ENCODE measurements at regions not wholly inside any gene's neighbourhood (a gene's known extent, or its start where the extent isn't known, plus 50 kb on each side); places are given as distances from the start of the nearest gene placed in this dataset.

- no peak for ATAC-seq
- no peaks in the 10 kb centered on the region for H3K4me1 Mint-ChIP-seq
- H3K36me3 Mint-ChIP-seq, result no peaks in the 10 kb centered on the region
- no peak overlapping the region for H3K27ac Mint-ChIP-seq
- no peak for DNase-seq (ENCODE audit: low spot score in 2 of 2)
- H3K9me3 Mint-ChIP-seq, result peaks cover 11% of the 10 kb centered on the region
- no peak overlapping the region for H3K4me3 Mint-ChIP-seq
These were observed 153.1 kb downstream of the SEMA6D start for GRCh38 chr15:47870300-47870955.

- Mint-ChIP-seq H3K4me3 (no peak overlapping the region), H3K9me3 (peaks cover 11% of the 10 kb centered on the region), H3K27ac (no peak overlapping the region), H3K36me3 (no peaks in the 10 kb centered on the region), H3K4me1 (no peaks in the 10 kb centered on the region)
- DNase-seq (ENCODE audit: low spot score in 2 of 2), result no peak
- no peak for ATAC-seq
These were observed 153.8 kb downstream of the SEMA6D start for GRCh38 chr15:47870956-47871625.

GRCh38 chr15:47872208-47872607 is 154.9 kb downstream of the SEMA6D start:
- Mint-ChIP-seq H3K27ac (no peak overlapping the region), H3K9me3 (peaks cover 11% of the 10 kb centered on the region), H3K4me1 (no peaks in the 10 kb centered on the region), H3K36me3 (no peaks in the 10 kb centered on the region), H3K4me3 (no peak overlapping the region)
- ATAC-seq (no peak), DNase-seq (ENCODE audit: low spot score in 2 of 2) (no peak)

- H3K4me3 Mint-ChIP-seq, result no peak overlapping the region
- H3K27ac Mint-ChIP-seq, result no peak overlapping the region
- no peak for ATAC-seq
- no peaks in the 10 kb centered on the region for H3K4me1 Mint-ChIP-seq
- H3K9me3 Mint-ChIP-seq, result peaks cover 11% of the 10 kb centered on the region
- H3K36me3 Mint-ChIP-seq, result no peaks in the 10 kb centered on the region
- DNase-seq (ENCODE audit: low spot score in 2 of 2), result no peak
These were observed 155.6 kb downstream of the SEMA6D start for GRCh38 chr15:47872869-47873432.

GRCh38 chr15:47876986-47877385 is 159.7 kb downstream of the SEMA6D start:
- ATAC-seq, result no peak

GRCh38 chr15:47877836-47878235 is 160.5 kb downstream of the SEMA6D start:
- Mint-ChIP-seq H3K27ac (no peak overlapping the region), H3K4me3 (no peak overlapping the region), H3K36me3 (no peaks in the 10 kb centered on the region), H3K9me3 (no peaks in the 10 kb centered on the region), H3K4me1 (no peaks in the 10 kb centered on the region)
- ATAC-seq, result no peak
- no peak for DNase-seq (ENCODE audit: low spot score in 2 of 2)

More at GRCh38 chr15:47876986-47877385, 159.7 kb downstream of the SEMA6D start:
- Mint-ChIP-seq H3K4me3 (no peak overlapping the region), H3K9me3 (no peaks in the 10 kb centered on the region), H3K4me1 (no peaks in the 10 kb centered on the region), H3K27ac (no peak overlapping the region), H3K36me3 (no peaks in the 10 kb centered on the region)
- no peak for DNase-seq (ENCODE audit: low spot score in 2 of 2)

- H3K27ac Mint-ChIP-seq, result no peak overlapping the region
- H3K4me1 Mint-ChIP-seq, result no peaks in the 10 kb centered on the region
- H3K36me3 Mint-ChIP-seq, result no peaks in the 10 kb centered on the region
- DNase-seq (ENCODE audit: low spot score in 2 of 2) (no peak), ATAC-seq (no peak)
- H3K4me3 Mint-ChIP-seq, result no peak overlapping the region
- peaks cover 3% of the 10 kb centered on the region for H3K9me3 Mint-ChIP-seq
These were observed 168.6 kb downstream of the SEMA6D start for GRCh38 chr15:47885920-47886319.

GRCh38 chr15:47887241-47887800 is 170.0 kb downstream of the SEMA6D start:
- no peak overlapping the region for H3K4me3 Mint-ChIP-seq

GRCh38 chr15:47888385-47889100 is 171.2 kb downstream of the SEMA6D start:
- Mint-ChIP-seq H3K36me3 (no peaks in the 10 kb centered on the region), H3K4me1 (no peaks in the 10 kb centered on the region), H3K27ac (no peak overlapping the region), H3K4me3 (no peak overlapping the region), H3K9me3 (peaks cover 7% of the 10 kb centered on the region)
- ATAC-seq, result no peak
- DNase-seq (ENCODE audit: low spot score in 2 of 2), result no peak

More at GRCh38 chr15:47887241-47887800, 170.0 kb downstream of the SEMA6D start:
- ATAC-seq, result no peak
- Mint-ChIP-seq H3K36me3 (no peaks in the 10 kb centered on the region), H3K27ac (no peak overlapping the region), H3K9me3 (peaks cover 3% of the 10 kb centered on the region), H3K4me1 (no peaks in the 10 kb centered on the region)
- no peak for DNase-seq (ENCODE audit: low spot score in 2 of 2)

- no peak for ATAC-seq
- Mint-ChIP-seq H3K4me3 (no peak overlapping the region), H3K9me3 (peaks cover 4% of the 10 kb centered on the region), H3K4me1 (no peaks in the 10 kb centered on the region), H3K36me3 (no peaks in the 10 kb centered on the region), H3K27ac (no peak overlapping the region)
- no peak for DNase-seq (ENCODE audit: low spot score in 2 of 2)
These were observed 173.3 kb downstream of the SEMA6D start for GRCh38 chr15:47890397-47891150.

- H3K4me3 Mint-ChIP-seq, result no peak overlapping the region
These were observed 180.2 kb downstream of the SEMA6D start for GRCh38 chr15:47897525-47897924.

GRCh38 chr15:47900751-47901150 is 183.4 kb downstream of the SEMA6D start:
- H3K36me3 Mint-ChIP-seq, result no peaks in the 10 kb centered on the region
- ATAC-seq (no peak), DNase-seq (ENCODE audit: low spot score in 2 of 2) (no peak)
- no peak overlapping the region for H3K27ac Mint-ChIP-seq
- H3K4me1 Mint-ChIP-seq, result no peaks in the 10 kb centered on the region
- no peak overlapping the region for H3K4me3 Mint-ChIP-seq
- peaks cover 5% of the 10 kb centered on the region for H3K9me3 Mint-ChIP-seq

More at GRCh38 chr15:47897525-47897924, 180.2 kb downstream of the SEMA6D start:
- no peak overlapping the region for H3K27ac Mint-ChIP-seq
- no peak for DNase-seq (ENCODE audit: low spot score in 2 of 2)
- peaks cover 6% of the 10 kb centered on the region for H3K9me3 Mint-ChIP-seq
- no peaks in the 10 kb centered on the region for H3K36me3 Mint-ChIP-seq
- no peak for ATAC-seq
- H3K4me1 Mint-ChIP-seq, result no peaks in the 10 kb centered on the region

GRCh38 chr15:47903368-47903767 is 186.1 kb downstream of the SEMA6D start:
- ATAC-seq (no peak), DNase-seq (ENCODE audit: low spot score in 2 of 2) (no peak)
- Mint-ChIP-seq H3K36me3 (no peaks in the 10 kb centered on the region), H3K4me3 (no peak overlapping the region), H3K9me3 (peaks cover 5% of the 10 kb centered on the region), H3K4me1 (no peaks in the 10 kb centered on the region), H3K27ac (no peak overlapping the region)

GRCh38 chr15:47908486-47908885 is 191.2 kb downstream of the SEMA6D start:
- ATAC-seq (no peak), DNase-seq (ENCODE audit: low spot score in 2 of 2) (no peak)
- peaks cover 2% of the 10 kb centered on the region for H3K9me3 Mint-ChIP-seq
- H3K4me3 Mint-ChIP-seq, result no peak overlapping the region
- H3K27ac Mint-ChIP-seq, result no peak overlapping the region
- no peaks in the 10 kb centered on the region for H3K4me1 Mint-ChIP-seq
- H3K36me3 Mint-ChIP-seq, result no peaks in the 10 kb centered on the region

Measured in stimulated activated effector memory CD8-positive, alpha-beta T cell treated with anti-CD3 and anti-CD28 coated beads, Interleukin-12 subunit alpha, Interleukin-12 subunit beta, amount 100 ng/mL, for 72 hours (primary cell).